ENCODE measurements at regions not wholly inside any gene's neighbourhood (a gene's known extent, or its start where the extent isn't known, plus 50 kb on each side); places are given as distances from the start of the nearest gene placed in this dataset.

- TF ChIP-seq CTCF (IDR thresholded peaks at IDR 0.05; ENCODE audit: insufficient read depth, low read depth, low read length), result no peak
- no peak for TF ChIP-seq EZH2 (IDR thresholded peaks at IDR 0.05; ENCODE audit: insufficient read depth, low read length)
Measured at GRCh38 chr2:20929721-20930120, 106.8 kb upstream of the LDAH start.

Data from astrocyte (in vitro differentiated cells and primary cell).